Keratinocyte (primary cell): ENCODE measurements at regions not wholly inside any gene's neighbourhood (a gene's known extent, or its start where the extent isn't known, plus 50 kb on each side); places are given as distances from the start of the nearest gene placed in this dataset.

Experiments used
- DNase-seq: peaks from one replicate; pipeline ENCODE4 v3.0.0-alpha.2; 2011; ENCODE audit warnings: low read depth, missing footprints, low spot score
- FAIRE-seq: peaks from 2 replicates; lab custom pipeline; 2011; peaks lifted over from hg19 to GRCh38; lab: Jason Lieb, UNC
- H2AFZ ChIP-seq: 2 replicates; pipeline ENCODE4 v1.6.0; 2012; ENCODE audit warnings: low read length, control low read depth, inconsistent platforms; ENCODE audit not compliant: control insufficient read depth
- H3K27ac ChIP-seq: 2 replicates; pipeline ENCODE4 v1.5.1; 2011; ENCODE audit warnings: low read length; ENCODE audit not compliant: control insufficient read depth, insufficient read depth
- H3K27me3 ChIP-seq: 3 replicates; pipeline ENCODE4 v1.6.0; 2011; ENCODE audit warnings: low read length; ENCODE audit not compliant: control insufficient read depth, insufficient read depth; ENCODE audit errors: extremely low read depth
- H3K36me3 ChIP-seq, 2 experiments: 2 replicates in 1 of 2; 3 replicates in 1 of 2; pipeline ENCODE4 v1.5.1; 2011; ENCODE audit warnings: low read length in 2 of 2, mild to moderate bottlenecking in 1 of 2; ENCODE audit not compliant: control insufficient read depth in 2 of 2, insufficient read depth in 2 of 2; ENCODE audit errors: extremely low read depth in 1 of 2
- H3K4me1 ChIP-seq: 3 replicates; pipeline ENCODE4 v1.5.1; 2011; ENCODE audit warnings: low read length; ENCODE audit not compliant: control insufficient read depth, insufficient read depth; ENCODE audit errors: extremely low read depth
- H3K4me2 ChIP-seq: 3 replicates; pipeline ENCODE4 v1.6.0; 2011; ENCODE audit warnings: low read depth, low read length; ENCODE audit not compliant: control insufficient read depth, insufficient read depth; ENCODE audit errors: extremely low read depth
- H3K4me3 ChIP-seq, 3 experiments: fragments of 200-600 bp in 1 of 3; sonication (generic) in 1 of 3; 2 replicates in 2 of 3; 3 replicates in 1 of 3; pipeline ENCODE4 v1.5.1; 2011 to 2016; ENCODE audit warnings: low read length in 3 of 3, mild to moderate bottlenecking in 3 of 3, control low read depth in 2 of 3, inconsistent platforms in 1 of 3, low read depth in 1 of 3, mixed read lengths in 1 of 3, mixed run types in 1 of 3, moderate library complexity in 1 of 3; ENCODE audit not compliant: control insufficient read depth in 2 of 3, insufficient read depth in 2 of 3; ENCODE audit errors: extremely low read depth in 1 of 3
- H3K79me2 ChIP-seq: 2 replicates; pipeline ENCODE4 v1.6.0; 2012; ENCODE audit warnings: low read length; ENCODE audit not compliant: control insufficient read depth, insufficient read depth
- H3K9ac ChIP-seq: 3 replicates; pipeline ENCODE4 v1.6.0; 2011; ENCODE audit warnings: low read length; ENCODE audit not compliant: control insufficient read depth, insufficient read depth; ENCODE audit errors: extremely low read depth
- H3K9me1 ChIP-seq: 3 replicates; pipeline ENCODE4 v1.6.0; 2011; ENCODE audit warnings: low read length; ENCODE audit not compliant: control insufficient read depth, insufficient read depth; ENCODE audit errors: extremely low read depth
- H3K9me3 ChIP-seq: 2 replicates; pipeline ENCODE4 v1.5.1; 2012; ENCODE audit warnings: low read depth, low read length; ENCODE audit not compliant: control insufficient read depth
- H4K20me1 ChIP-seq: 3 replicates; pipeline ENCODE4 v1.6.0; 2011; ENCODE audit warnings: low read length; ENCODE audit not compliant: control insufficient read depth, insufficient read depth; ENCODE audit errors: extremely low read depth
- CTCF ChIP-seq, 3 experiments: IDR thresholded peaks in 1 of 3; conservative IDR thresholded peaks in 1 of 3; optimal IDR thresholded peaks in 1 of 3; 2 replicates in 2 of 3; 3 replicates in 1 of 3; pipeline versions ENCODE3 to v1.5.1; 2011; ENCODE audit warnings: low read length in 3 of 3, mild to moderate bottlenecking in 3 of 3, moderate library complexity in 2 of 3, control low read depth in 1 of 3, inconsistent platforms in 1 of 3; ENCODE audit not compliant: insufficient read depth in 2 of 3; ENCODE audit errors: extremely low read depth in 1 of 3
- EZH2 ChIP-seq: IDR thresholded peaks from one replicate; pipeline ENCODE4 v1.6.1; 2012; ENCODE audit warnings: inconsistent platforms, mild to moderate bottlenecking, low read length, moderate library complexity
- dilution Hi-C: fragments of 300-500 bp; cut with MboI; formaldehyde crosslinking; loops from one replicate; pipeline ENCODE4 v1.7.0; 2020; ENCODE audit warnings: low sequenced_read_pairs; ENCODE audit not compliant: extremely low pct_ligation_motif_present

- FAIRE-seq = peak; percentile 97
- H3K27ac ChIP-seq = peak overlapping the region; percentile 74
Measured at GRCh38 chr6:105592329-105592728, 189.4 kb upstream of the PREP start.

GRCh38 chr6:105591053-105591452, 188.2 kb upstream of the PREP start:
- dilution Hi-C loops = no loop called here

More at GRCh38 chr6:105592329-105592728, 189.4 kb upstream of the PREP start:
- Histone ChIP-seq H2AFZ (no peak overlapping the region), H3K4me3 (no peak overlapping the region), H3K9ac (peak overlapping the region; percentile 46), H3K36me3 (no peaks in the 10 kb centered on the region), H3K79me2 (no peaks in the 10 kb centered on the region), H3K9me1 (no peaks in the 10 kb centered on the region), H3K9me3 (no peaks in the 10 kb centered on the region), H3K27me3 (no peaks in the 10 kb centered on the region), H3K4me2 (peak overlapping the region; percentile 36), H4K20me1 (no peaks in the 10 kb centered on the region), H3K4me1 (peaks cover 72% of the 10 kb centered on the region)
- dilution Hi-C loops = no loop called here
- DNase-seq = peak; percentile 69
- TF ChIP-seq EZH2 = no peak
- TF ChIP-seq CTCF (optimal IDR thresholded peaks at IDR 0.05 in 1 of 3, IDR thresholded peaks at IDR 0.05 in 1 of 3, conservative IDR thresholded peaks at IDR 0.05 in 1 of 3; ENCODE audit: extremely low read depth in 1 of 3, insufficient read depth in 2 of 3, low read length in 3 of 3) = no peak

More at GRCh38 chr6:105591053-105591452, 188.2 kb upstream of the PREP start:
- Histone ChIP-seq H3K9me3 (no peaks in the 10 kb centered on the region), H3K4me2 (peak overlapping the region; percentile 18), H3K9me1 (no peaks in the 10 kb centered on the region), H3K27ac (peak overlapping the region; percentile 74), H3K4me1 (peaks cover 69% of the 10 kb centered on the region), H2AFZ (no peak overlapping the region), H4K20me1 (no peaks in the 10 kb centered on the region), H3K9ac (peak overlapping the region; percentile 46), H3K27me3 (no peaks in the 10 kb centered on the region), H3K79me2 (no peaks in the 10 kb centered on the region), H3K36me3 (no peaks in the 10 kb centered on the region), H3K4me3 (no peak overlapping the region)
- TF ChIP-seq CTCF (optimal IDR thresholded peaks at IDR 0.05 in 1 of 3, IDR thresholded peaks at IDR 0.05 in 1 of 3, conservative IDR thresholded peaks at IDR 0.05 in 1 of 3; ENCODE audit: extremely low read depth in 1 of 3, insufficient read depth in 2 of 3, low read length in 3 of 3) (no peak), EZH2 (no peak)
- FAIRE-seq (peak; percentile 98), DNase-seq (no peak)
